LNCaP clone FGC (cell line): ENCODE measurements at regions not wholly inside any gene's neighbourhood (a gene's known extent, or its start where the extent isn't known, plus 50 kb on each side); places are given as distances from the start of the nearest gene placed in this dataset.

Experiments used
- DNase-seq: peaks from one replicate; pipeline ENCODE4 v3.0.0-alpha.2; 2011; ENCODE audit warnings: low read depth
- H3K4me3 ChIP-seq: 2 replicates; pipeline ENCODE4 v1.5.1; 2011; ENCODE audit warnings: mild to moderate bottlenecking, low read depth, low read length, control low read depth
- TF ChIP-seq, protein P1 (sequence below): IDR thresholded peaks from 2 replicates; pipeline ENCODE4 v1.5.1; 2012; ENCODE audit warnings: mild to moderate bottlenecking; ENCODE audit not compliant: control insufficient read depth, insufficient read depth; ENCODE audit errors: extremely low read depth

DNA sequence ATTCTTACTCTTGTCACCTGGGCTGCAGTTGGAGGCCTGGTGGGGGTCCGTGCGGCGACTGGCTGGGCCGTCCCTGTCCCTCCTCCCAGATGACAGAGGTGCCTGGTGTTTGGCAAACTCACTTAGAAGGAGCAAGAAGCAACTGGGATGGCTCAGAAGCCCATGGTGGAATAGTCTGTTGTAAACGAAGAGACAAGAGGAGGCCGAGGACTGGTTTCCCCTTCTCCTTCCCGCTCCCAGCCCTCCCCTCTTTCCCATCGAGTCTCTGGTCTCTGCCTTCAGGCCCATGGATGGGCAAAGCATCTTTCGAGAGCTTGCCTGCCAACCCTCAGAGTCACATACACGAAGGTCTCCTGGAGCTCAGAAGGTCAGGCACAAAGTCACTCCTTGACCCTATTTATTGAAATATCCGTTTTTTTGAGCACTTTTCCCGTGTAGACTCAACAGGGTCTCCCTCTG, 364.4 kb downstream of the SEC14L1 start:
- TF ChIP-seq, protein P1, sequence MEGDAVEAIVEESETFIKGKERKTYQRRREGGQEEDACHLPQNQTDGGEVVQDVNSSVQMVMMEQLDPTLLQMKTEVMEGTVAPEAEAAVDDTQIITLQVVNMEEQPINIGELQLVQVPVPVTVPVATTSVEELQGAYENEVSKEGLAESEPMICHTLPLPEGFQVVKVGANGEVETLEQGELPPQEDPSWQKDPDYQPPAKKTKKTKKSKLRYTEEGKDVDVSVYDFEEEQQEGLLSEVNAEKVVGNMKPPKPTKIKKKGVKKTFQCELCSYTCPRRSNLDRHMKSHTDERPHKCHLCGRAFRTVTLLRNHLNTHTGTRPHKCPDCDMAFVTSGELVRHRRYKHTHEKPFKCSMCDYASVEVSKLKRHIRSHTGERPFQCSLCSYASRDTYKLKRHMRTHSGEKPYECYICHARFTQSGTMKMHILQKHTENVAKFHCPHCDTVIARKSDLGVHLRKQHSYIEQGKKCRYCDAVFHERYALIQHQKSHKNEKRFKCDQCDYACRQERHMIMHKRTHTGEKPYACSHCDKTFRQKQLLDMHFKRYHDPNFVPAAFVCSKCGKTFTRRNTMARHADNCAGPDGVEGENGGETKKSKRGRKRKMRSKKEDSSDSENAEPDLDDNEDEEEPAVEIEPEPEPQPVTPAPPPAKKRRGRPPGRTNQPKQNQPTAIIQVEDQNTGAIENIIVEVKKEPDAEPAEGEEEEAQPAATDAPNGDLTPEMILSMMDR = no peak
- H3K4me3 ChIP-seq = no peak overlapping the region
- DNase-seq = no peak

DNA sequence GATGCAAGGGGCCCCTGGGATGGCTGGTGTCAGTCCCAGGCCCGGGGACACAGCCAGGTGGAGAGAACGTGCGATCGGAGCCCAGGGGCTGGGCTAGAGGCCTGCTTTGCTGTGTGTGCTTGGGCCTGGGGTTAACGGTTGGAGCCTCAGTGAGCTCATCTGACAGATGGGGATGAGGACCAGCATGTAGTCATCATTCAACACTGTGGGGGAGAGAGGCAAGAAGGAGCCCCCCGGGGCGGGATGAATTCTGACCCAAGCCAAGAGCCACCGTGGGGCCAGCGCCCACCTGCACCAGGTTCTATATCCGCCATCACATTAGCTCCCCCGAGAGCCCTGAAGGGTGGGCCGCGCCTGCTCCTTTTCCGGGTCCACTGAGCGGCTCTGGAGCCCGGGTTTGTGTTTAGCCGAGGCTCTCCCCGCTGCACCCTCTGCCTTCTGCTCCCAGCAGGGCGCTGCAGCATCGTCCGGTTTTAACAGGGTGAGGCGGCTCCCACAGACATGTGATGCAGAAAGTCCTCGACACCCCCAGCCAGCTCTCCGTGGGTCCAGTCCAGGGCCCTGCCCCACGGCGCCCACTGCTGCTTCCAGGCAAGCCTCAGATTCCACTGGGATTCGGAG, 365.7 kb downstream of the SEC14L1 start:
- TF ChIP-seq, protein P1 = no peak
- H3K4me3 ChIP-seq = no peak overlapping the region
- no peak for DNase-seq

DNA sequence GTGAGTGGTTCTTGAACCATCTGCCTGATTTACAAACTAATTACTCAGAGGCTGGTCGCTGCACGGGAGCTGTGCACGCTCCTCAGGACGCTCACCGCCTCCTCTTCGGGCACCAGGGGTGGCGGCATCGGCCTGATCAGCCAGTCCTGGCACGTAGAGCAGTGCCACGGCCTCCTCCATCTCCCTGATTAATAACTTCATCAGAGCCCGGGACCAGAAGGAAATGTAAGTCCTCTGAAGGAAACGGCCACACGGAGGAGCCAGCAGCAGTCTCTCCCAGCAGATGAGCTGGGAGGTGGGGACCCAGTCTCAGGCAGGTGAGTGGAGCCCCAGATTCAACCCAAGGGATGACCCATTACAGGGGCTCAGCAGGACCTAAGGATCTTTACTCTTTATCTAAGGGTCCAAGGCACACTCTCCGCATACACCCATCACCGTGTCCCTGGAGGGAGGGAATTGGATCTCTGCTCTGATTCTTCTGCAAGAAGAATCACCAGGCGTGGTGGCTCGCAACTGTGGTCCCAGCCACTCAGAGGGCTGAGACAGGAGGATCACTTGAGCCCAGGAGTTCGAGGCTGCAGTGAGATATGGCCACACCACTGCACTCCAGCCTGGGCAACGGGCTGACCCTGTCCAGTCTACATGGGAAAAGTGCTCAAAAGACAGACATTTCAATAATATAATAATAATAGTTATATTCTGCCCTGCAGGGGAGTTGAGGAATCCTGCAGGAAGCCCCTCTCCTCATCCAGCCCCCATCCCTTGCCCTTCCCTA, 366.5 kb downstream of the SEC14L1 start:
- DNase-seq = no peak

DNA sequence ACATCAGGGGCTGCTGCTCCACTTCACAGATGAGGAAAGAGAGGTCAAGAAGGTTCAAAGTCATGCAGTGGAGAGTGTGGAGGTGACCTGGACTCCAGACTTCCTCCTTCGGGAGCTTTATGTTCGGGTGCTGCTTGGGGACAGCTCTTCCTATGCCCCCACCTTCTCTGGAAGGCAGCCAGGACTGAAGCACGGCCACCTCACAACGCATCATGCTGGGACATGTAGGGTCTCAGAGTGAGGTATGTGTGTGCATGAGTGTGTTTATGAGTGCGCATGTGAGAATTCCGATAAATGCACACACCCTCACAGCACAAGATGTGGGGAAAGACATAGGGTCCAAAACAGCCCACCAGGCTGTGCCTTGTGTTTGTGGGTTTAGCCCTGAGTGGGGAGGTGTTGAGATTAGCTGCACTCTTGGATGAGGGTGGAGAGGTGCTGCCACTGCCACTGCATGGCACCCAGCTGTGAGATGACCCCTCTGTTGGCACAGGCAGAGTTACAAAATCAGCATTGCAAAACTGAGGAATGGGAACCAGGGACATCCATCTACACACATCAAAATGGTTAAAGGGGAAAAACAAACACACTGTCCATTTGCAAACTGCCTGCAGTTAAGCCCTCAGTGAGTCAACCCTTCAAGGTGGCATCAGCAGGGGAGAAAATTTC, 367.4 kb downstream of the SEC14L1 start:
- TF ChIP-seq, protein P1 = no peak
- no peak overlapping the region for H3K4me3 ChIP-seq
- DNase-seq = no peak

More for the DNA sequence above, 366.5 kb downstream of the SEC14L1 start:
- H3K4me3 ChIP-seq = no peak overlapping the region
- TF ChIP-seq, protein P1 = 0 out of 2 replicates have a peak, but pooled peaks have one; percentile 6

DNA sequence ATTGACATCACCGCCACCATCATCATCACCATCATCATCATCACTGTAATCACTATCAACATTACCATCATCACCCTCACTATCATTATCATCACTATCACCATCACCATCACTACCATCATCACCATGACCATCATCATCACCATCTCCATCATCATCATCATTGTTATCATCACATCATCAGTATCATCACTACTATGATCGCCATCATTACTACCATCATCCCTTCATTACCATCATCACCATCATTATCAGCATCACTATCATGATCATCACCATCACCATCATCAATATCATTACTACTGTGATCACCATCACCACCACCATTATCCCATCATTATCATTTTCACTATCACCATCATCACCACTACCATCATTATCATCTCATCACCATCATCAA, 368.3 kb downstream of the SEC14L1 start:
- H3K4me3 ChIP-seq = no peak overlapping the region
- no peak for DNase-seq
- TF ChIP-seq, protein P1 = no peak

DNA sequence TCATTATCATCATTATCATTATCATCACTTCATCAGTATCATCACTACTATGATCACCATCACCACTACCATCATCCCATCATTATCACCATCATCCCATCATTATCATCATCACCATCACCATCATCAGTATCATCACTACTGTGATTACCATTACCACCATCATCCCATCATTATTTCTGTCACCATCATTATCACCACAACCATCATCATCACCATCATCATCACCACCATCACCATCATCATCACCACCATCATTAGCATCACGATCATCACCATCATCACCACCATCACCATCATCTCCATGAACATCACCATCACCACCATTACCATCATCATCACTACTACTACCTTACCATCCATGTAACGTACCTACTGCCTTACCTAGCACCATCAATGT, 368.8 kb downstream of the SEC14L1 start:
- TF ChIP-seq, protein P1 = no peak
- DNase-seq = no peak
- no peak overlapping the region for H3K4me3 ChIP-seq
